ENCODE measurements at regions not wholly inside any gene's neighbourhood (a gene's known extent, or its start where the extent isn't known, plus 50 kb on each side); places are given as distances from the start of the nearest gene placed in this dataset.

- Histone ChIP-seq H3K27me3 (ENCODE audit: insufficient read depth, low read length) (no peaks in the 10 kb centered on the region), H2BK5ac (ENCODE audit: insufficient read length, low read length) (no peak overlapping the region), H3T11ph (ENCODE audit: low read length) (no peak overlapping the region), H4K8ac (replicated peaks; ENCODE audit: insufficient read length, low read depth, low read length) (no peak overlapping the region), H2BK15ac (ENCODE audit: low read depth, low read length) (no peak overlapping the region), H2BK20ac (ENCODE audit: low read depth, low read length, poor library complexity, severe bottlenecking) (no peak overlapping the region), H2AFZ (ENCODE audit: low read length) (no peak overlapping the region), H2AK5ac (ENCODE audit: insufficient read length, low read length) (no peak overlapping the region), H3K23ac (ENCODE audit: insufficient read length, low read depth, low read length) (no peak overlapping the region), H4K91ac (ENCODE audit: insufficient read length, low read depth, low read length) (no peak overlapping the region), H2BK12ac (ENCODE audit: insufficient read length, low read depth, low read length) (no peak overlapping the region), H4K20me1 (ENCODE audit: control insufficient read depth, insufficient read depth, insufficient read length) (no peaks in the 10 kb centered on the region), H2BK120ac (ENCODE audit: low read depth, low read length, poor library complexity, severe bottlenecking) (no peak overlapping the region), H3K4me2 (ENCODE audit: insufficient read depth, insufficient read length, low read length) (no peak overlapping the region), H3K4ac (ENCODE audit: low read depth, low read length) (no peak overlapping the region), H3K23me2 (ENCODE audit: insufficient read length, low read depth, low read length, poor library complexity, severe bottlenecking) (no peaks in the 10 kb centered on the region), H3K14ac (ENCODE audit: insufficient read depth, low read length) (no peak overlapping the region), H3K9ac (ENCODE audit: extremely low read depth, insufficient read length, low read length) (no peak overlapping the region), H3K9me3 (ENCODE audit: control insufficient read depth, low read depth, low read length) (no peaks in the 10 kb centered on the region), H3K56ac (ENCODE audit: insufficient read length, low read depth, low read length) (no peak overlapping the region), H3K79me1 (ENCODE audit: insufficient read depth, low read depth, low read length, poor library complexity, severe bottlenecking) (no peaks in the 10 kb centered on the region), H3K18ac (ENCODE audit: insufficient read length, low read depth, low read length) (no peak overlapping the region), H3K79me2 (ENCODE audit: insufficient read depth, low read length) (no peaks in the 10 kb centered on the region), H3K27ac (ENCODE audit: insufficient read length, low read depth, low read length) (no peak overlapping the region), H4K5ac (ENCODE audit: insufficient read length, low read depth, low read length) (no peak overlapping the region), H3K4me1 (ENCODE audit: insufficient read depth, low read length) (no peaks in the 10 kb centered on the region)
- no peak for DNase-seq
- no CpG with 5 or more reads among the region's 2 CpGs for WGBS (ENCODE audit: extremely low coverage, insufficient read length, low lambda C conversion rate)
- Mint-ChIP-seq H3K4me1 (peaks cover 6 to 14% of the 10 kb centered on the region in 2 experiments), H3K36me3 (ENCODE audit: insufficient read depth in 1 of 3, low read depth in 3 of 3) (no peaks in the 10 kb centered on the region), H3K27ac (no peak overlapping the region), H3K4me3 (no peak overlapping the region), H3K9me3 (no peaks in the 10 kb centered on the region), H3K27me3 (ENCODE audit: low read depth) (no peaks in the 10 kb centered on the region)
- TF ChIP-seq, protein P1, sequence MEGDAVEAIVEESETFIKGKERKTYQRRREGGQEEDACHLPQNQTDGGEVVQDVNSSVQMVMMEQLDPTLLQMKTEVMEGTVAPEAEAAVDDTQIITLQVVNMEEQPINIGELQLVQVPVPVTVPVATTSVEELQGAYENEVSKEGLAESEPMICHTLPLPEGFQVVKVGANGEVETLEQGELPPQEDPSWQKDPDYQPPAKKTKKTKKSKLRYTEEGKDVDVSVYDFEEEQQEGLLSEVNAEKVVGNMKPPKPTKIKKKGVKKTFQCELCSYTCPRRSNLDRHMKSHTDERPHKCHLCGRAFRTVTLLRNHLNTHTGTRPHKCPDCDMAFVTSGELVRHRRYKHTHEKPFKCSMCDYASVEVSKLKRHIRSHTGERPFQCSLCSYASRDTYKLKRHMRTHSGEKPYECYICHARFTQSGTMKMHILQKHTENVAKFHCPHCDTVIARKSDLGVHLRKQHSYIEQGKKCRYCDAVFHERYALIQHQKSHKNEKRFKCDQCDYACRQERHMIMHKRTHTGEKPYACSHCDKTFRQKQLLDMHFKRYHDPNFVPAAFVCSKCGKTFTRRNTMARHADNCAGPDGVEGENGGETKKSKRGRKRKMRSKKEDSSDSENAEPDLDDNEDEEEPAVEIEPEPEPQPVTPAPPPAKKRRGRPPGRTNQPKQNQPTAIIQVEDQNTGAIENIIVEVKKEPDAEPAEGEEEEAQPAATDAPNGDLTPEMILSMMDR (conservative IDR thresholded peaks at IDR 0.05) = no peak
These were observed 276.9 kb downstream of the NOVA1 start for GRCh38 chr14:26320886-26321285.

Measured in H9 (cell line).